Fibroblast of lung (primary cell): ENCODE measurements at regions not wholly inside any gene's neighbourhood (a gene's known extent, or its start where the extent isn't known, plus 50 kb on each side); places are given as distances from the start of the nearest gene placed in this dataset.

ENCODE experiments used
- DNase-seq, 2 donors: peaks; one replicate each; pipeline versions ENCODE4 v3.0.0 to v3.0.0-alpha.2; 2010; ENCODE audit warnings: low read depth in 2 of 2
- H2AFZ ChIP-seq: 2 replicates; pipeline ENCODE4 v1.5.1; 2012; ENCODE audit warnings: low read length, control low read depth, inconsistent platforms
- H3K27ac ChIP-seq: 2 replicates; pipeline ENCODE4 v1.5.1; 2011; ENCODE audit warnings: low read length, control low read depth; ENCODE audit not compliant: insufficient read depth
- H3K27me3 ChIP-seq: 2 replicates; pipeline ENCODE4 v1.5.1; 2011; ENCODE audit warnings: mild to moderate bottlenecking, low read length; ENCODE audit not compliant: control insufficient read depth, insufficient read depth
- H3K36me3 ChIP-seq: 2 replicates; pipeline ENCODE4 v1.5.1; 2011; ENCODE audit warnings: low read length; ENCODE audit not compliant: control insufficient read depth, insufficient read depth
- H3K4me1 ChIP-seq: 2 replicates; pipeline ENCODE4 v1.5.1; 2011; ENCODE audit warnings: low read length; ENCODE audit not compliant: control insufficient read depth, insufficient read depth; ENCODE audit errors: extremely low read depth
- H3K4me2 ChIP-seq: 2 replicates; pipeline ENCODE4 v1.5.1; 2011; ENCODE audit warnings: low read length, control low read depth; ENCODE audit not compliant: insufficient read depth; ENCODE audit errors: extremely low read depth
- H3K4me3 ChIP-seq, 4 experiments: fragments of 200-600 bp in 1 of 4; sonication (generic) in 1 of 4; replicated peaks in 1 of 4; 2 replicates each; pipeline ENCODE4 v1.5.1; 2011 to 2016; ENCODE audit warnings: low read length in 4 of 4, low read depth in 3 of 4, mild to moderate bottlenecking in 3 of 4, control low read depth in 2 of 4, inconsistent platforms in 1 of 4, mixed read lengths in 1 of 4; ENCODE audit not compliant: insufficient read depth in 1 of 4; ENCODE audit errors: control extremely low read depth in 1 of 4
- H3K79me2 ChIP-seq: 2 replicates; pipeline ENCODE4 v1.5.1; 2012; ENCODE audit warnings: mild to moderate bottlenecking, low read length, inconsistent platforms; ENCODE audit not compliant: control insufficient read depth, insufficient read depth
- H3K9ac ChIP-seq: 2 replicates; pipeline ENCODE4 v1.5.1; 2011; ENCODE audit warnings: mild to moderate bottlenecking, low read length, control low read depth; ENCODE audit not compliant: insufficient read depth
- H3K9me3 ChIP-seq: 2 replicates; pipeline ENCODE4 v1.5.1; 2012; ENCODE audit warnings: low read depth, low read length; ENCODE audit not compliant: control insufficient read depth, insufficient read depth
- H4K20me1 ChIP-seq: 2 replicates; pipeline ENCODE4 v1.5.1; 2011; ENCODE audit warnings: low read length; ENCODE audit not compliant: control insufficient read depth, insufficient read depth; ENCODE audit errors: extremely low read depth
- EZH2 ChIP-seq: IDR thresholded peaks from 2 replicates; pipeline ENCODE4 v1.5.1; 2012; ENCODE audit warnings: low read length, control low read depth, mild to moderate bottlenecking; ENCODE audit errors: missing control alignments
- TF ChIP-seq, protein P1 (sequence below), 2 donors: IDR thresholded peaks in 1 of 2; conservative IDR thresholded peaks in 1 of 2; 1 replicate in 1 of 2; 2 replicates in 1 of 2; pipeline ENCODE4 v1.5.1; 2011 to 2012; ENCODE audit warnings: low read length in 2 of 2, control low read depth in 1 of 2, inconsistent platforms in 1 of 2, low read depth in 1 of 2, mild to moderate bottlenecking in 1 of 2

DNA sequence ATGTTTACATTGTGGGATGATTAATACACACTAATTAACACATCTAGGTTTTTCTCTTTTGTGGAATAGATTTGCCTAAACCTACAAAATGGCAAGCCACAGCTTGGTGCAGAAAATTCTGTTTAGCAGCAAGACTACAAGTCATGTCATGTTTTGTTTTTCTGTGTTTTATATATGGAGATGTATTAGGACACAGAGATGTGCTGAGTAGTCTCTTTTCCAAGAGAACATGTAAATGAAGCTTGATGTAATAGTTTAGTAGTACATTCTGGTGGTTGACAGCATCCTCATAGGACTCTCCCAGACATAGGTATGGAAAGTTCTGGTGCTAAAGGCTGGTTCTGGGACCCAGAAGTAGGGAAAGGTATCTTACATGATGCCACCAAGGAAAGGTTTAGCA is 1345.4 kb downstream of the CDH11 start:
- Histone ChIP-seq H4K20me1 (no peaks in the 10 kb centered on the region), H3K4me2 (no peak overlapping the region), H3K9ac (no peak overlapping the region), H3K36me3 (no peaks in the 10 kb centered on the region), H3K79me2 (no peaks in the 10 kb centered on the region), H3K9me3 (no peaks in the 10 kb centered on the region), H3K27me3 (no peaks in the 10 kb centered on the region), H3K4me1 (no peaks in the 10 kb centered on the region), H3K4me3 (no peak overlapping the region), H3K27ac (no peak overlapping the region), H2AFZ (no peak overlapping the region)
- no peak for TF ChIP-seq EZH2
- TF ChIP-seq, protein P1, sequence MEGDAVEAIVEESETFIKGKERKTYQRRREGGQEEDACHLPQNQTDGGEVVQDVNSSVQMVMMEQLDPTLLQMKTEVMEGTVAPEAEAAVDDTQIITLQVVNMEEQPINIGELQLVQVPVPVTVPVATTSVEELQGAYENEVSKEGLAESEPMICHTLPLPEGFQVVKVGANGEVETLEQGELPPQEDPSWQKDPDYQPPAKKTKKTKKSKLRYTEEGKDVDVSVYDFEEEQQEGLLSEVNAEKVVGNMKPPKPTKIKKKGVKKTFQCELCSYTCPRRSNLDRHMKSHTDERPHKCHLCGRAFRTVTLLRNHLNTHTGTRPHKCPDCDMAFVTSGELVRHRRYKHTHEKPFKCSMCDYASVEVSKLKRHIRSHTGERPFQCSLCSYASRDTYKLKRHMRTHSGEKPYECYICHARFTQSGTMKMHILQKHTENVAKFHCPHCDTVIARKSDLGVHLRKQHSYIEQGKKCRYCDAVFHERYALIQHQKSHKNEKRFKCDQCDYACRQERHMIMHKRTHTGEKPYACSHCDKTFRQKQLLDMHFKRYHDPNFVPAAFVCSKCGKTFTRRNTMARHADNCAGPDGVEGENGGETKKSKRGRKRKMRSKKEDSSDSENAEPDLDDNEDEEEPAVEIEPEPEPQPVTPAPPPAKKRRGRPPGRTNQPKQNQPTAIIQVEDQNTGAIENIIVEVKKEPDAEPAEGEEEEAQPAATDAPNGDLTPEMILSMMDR (conservative IDR thresholded peaks at IDR 0.05 in 1 of 2, IDR thresholded peaks at IDR 0.05 in 1 of 2; ENCODE audit: low read depth in 1 of 2, low read length in 2 of 2): no peak
- no peak for DNase-seq

DNA sequence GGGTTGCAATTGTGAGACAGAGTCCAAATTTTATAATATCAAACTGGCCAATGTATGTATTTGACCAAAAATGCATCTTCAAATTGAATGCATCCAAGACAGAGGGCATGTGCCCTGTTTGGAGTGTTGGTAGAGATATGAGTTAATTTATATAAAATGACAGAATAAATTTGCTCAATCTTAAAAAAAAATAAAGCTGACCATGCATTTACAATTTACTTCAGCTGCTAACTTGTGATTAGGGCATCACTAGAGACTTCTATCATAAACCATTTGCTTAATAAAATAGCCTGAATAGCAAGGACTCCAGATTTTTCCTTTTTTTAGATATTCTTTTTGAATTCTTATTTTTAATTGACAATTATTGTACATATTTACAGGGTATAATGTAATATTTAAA is 1345.8 kb downstream of the CDH11 start:
- Histone ChIP-seq H3K36me3 (no peaks in the 10 kb centered on the region), H3K4me1 (no peaks in the 10 kb centered on the region), H3K27ac (no peak overlapping the region), H3K4me2 (no peak overlapping the region), H2AFZ (no peak overlapping the region), H3K4me3 (no peak overlapping the region), H4K20me1 (no peaks in the 10 kb centered on the region), H3K27me3 (no peaks in the 10 kb centered on the region), H3K9me3 (no peaks in the 10 kb centered on the region), H3K79me2 (no peaks in the 10 kb centered on the region), H3K9ac (no peak overlapping the region)
- no peak for DNase-seq
- TF ChIP-seq EZH2: no peak
- TF ChIP-seq, protein P1 (conservative IDR thresholded peaks at IDR 0.05 in 1 of 2, IDR thresholded peaks at IDR 0.05 in 1 of 2; ENCODE audit: low read depth in 1 of 2, low read length in 2 of 2): no peak

DNA sequence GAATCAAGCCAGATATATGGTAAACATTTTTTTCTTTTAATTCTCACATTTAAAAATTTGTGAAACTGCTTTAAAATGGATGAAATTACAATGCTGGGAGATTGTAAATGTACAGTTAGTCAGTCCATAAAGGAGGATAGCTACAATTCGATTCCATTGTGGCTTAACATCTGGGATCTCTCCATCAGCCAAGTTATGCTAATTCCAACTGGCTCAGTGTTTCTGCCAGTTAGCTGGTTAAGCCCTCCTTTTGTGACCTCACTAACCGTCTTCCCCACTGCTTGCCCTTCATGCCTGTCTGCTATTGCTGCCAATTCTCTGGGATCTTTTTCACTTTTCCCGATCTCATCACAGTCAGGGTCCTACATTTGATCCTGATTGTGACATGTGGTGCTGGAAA is 1347.6 kb downstream of the CDH11 start:
- H3K4me1 ChIP-seq: no peaks in the 10 kb centered on the region
- H3K4me2 ChIP-seq: no peak overlapping the region
- H3K9me3 ChIP-seq: no peaks in the 10 kb centered on the region
- H3K36me3 ChIP-seq: no peaks in the 10 kb centered on the region
- no peak overlapping the region for H2AFZ ChIP-seq
- H3K9ac ChIP-seq: no peak overlapping the region
- H3K27ac ChIP-seq: no peak overlapping the region
- H3K4me3 ChIP-seq: no peak overlapping the region
- H3K79me2 ChIP-seq: no peaks in the 10 kb centered on the region
- no peak for DNase-seq
- TF ChIP-seq, protein P1 (conservative IDR thresholded peaks at IDR 0.05 in 1 of 2, IDR thresholded peaks at IDR 0.05 in 1 of 2; ENCODE audit: low read depth in 1 of 2, low read length in 2 of 2): no peak
- TF ChIP-seq EZH2: no peak
- no peaks in the 10 kb centered on the region for H3K27me3 ChIP-seq
- no peaks in the 10 kb centered on the region for H4K20me1 ChIP-seq
